ENCODE measurements at regions not wholly inside any gene's neighbourhood (a gene's known extent, or its start where the extent isn't known, plus 50 kb on each side); places are given as distances from the start of the nearest gene placed in this dataset.
"Not testable (repeated sequence)": the region's sequence is repeated elsewhere in the genome, so short reads cannot be mapped to it uniquely, and the experiment has no call there.

DNA sequence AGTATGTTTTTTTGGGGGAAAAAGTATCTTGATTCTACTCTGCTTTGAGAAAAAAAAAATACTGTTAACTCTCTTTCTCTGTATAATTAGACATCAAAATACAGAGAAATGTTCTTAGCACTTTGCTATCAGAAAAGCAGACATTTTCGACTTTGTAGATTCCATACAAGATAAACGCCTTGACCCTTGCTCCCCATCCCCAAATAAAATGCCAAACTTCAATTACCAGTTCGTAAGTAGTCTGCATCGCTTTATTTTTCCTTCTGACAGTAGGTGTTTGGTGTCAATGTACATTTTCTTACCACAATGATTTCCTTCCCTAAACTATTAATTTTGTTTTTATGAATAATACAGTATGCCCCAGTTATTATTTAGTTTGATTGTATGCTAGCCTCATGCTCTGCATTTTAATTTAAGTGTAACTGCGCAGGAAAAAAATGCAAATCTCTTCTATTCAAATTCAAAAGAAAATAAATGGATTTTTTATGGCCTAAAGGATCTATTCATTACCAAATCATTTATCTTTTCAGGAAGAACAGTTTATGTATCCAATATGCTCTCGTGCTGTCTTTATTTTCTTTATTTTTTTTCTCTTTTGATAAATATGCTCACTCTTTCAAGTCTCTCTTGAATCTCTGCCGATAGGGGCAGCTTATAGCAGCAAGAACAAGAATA, 84.8 kb upstream of the ZNF217 start:
- TF ChIP-seq, protein P1, sequence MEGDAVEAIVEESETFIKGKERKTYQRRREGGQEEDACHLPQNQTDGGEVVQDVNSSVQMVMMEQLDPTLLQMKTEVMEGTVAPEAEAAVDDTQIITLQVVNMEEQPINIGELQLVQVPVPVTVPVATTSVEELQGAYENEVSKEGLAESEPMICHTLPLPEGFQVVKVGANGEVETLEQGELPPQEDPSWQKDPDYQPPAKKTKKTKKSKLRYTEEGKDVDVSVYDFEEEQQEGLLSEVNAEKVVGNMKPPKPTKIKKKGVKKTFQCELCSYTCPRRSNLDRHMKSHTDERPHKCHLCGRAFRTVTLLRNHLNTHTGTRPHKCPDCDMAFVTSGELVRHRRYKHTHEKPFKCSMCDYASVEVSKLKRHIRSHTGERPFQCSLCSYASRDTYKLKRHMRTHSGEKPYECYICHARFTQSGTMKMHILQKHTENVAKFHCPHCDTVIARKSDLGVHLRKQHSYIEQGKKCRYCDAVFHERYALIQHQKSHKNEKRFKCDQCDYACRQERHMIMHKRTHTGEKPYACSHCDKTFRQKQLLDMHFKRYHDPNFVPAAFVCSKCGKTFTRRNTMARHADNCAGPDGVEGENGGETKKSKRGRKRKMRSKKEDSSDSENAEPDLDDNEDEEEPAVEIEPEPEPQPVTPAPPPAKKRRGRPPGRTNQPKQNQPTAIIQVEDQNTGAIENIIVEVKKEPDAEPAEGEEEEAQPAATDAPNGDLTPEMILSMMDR (IDR thresholded peaks at IDR 0.05; ENCODE audit: low read depth, low read length, missing control alignments), result peak; percentile 14
- H3K4me3 ChIP-seq (ENCODE audit: low read depth, low read length), result no peak overlapping the region
- no peak for DNase-seq (ENCODE audit: low read depth)
- in situ Hi-C loops (cut with HindIII; ENCODE audit: low sequenced_read_pairs), result loop anchor here (5.0 kb wide), 1 partner anchor 81 kb away; no protein-coding TSS in a partner anchor

DNA sequence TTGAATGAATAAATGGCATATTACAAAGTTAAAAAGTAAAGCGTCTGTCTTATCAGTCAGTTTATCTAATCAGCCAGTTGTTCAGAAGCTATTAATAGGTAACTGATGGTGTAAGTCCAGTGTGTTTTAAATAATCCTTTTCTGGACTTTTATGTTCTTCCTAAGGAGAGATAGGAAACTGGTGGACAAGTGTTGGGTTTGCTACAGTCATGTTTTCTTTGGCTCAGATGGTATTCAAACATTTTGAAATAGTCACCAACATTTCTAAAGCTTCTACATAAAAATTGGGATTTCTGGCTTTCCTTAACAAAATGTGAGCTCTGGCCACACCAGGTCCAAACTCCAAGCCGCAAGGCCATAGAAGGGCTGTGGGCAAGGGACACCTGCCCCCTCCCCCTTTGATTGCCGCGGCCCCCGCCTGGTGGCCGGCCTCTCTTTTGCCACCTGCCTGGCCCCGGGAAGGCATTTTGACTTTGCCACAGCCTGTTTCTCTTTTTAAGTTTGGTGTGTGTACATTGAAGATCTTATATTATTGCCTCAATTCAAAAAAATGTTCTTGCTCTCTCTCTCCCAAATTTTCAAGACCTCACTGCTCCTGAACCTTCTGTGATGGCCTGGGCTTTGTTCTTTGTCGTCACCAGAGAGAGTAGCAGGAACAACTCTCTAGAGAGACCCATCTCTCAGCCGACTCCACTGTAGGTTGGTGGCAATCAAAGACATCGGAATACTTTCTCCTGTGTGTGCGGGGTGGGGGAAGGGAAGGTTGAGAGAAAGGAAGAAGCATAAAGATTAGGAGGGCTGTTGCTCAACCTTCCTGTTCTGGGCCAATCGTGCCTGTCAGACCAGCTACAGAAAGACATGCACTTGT, 84.0 kb upstream of the ZNF217 start:
- in situ Hi-C loops (cut with HindIII; ENCODE audit: low sequenced_read_pairs), result loop anchor here (5.0 kb wide), 1 partner anchor 80 kb away; no protein-coding TSS in a partner anchor
- H3K4me3 ChIP-seq (ENCODE audit: low read depth, low read length), result no peak overlapping the region
- TF ChIP-seq, protein P1 (IDR thresholded peaks at IDR 0.05; ENCODE audit: low read depth, low read length, missing control alignments), result no peak
- DNase-seq (ENCODE audit: low read depth), result no peak

DNA sequence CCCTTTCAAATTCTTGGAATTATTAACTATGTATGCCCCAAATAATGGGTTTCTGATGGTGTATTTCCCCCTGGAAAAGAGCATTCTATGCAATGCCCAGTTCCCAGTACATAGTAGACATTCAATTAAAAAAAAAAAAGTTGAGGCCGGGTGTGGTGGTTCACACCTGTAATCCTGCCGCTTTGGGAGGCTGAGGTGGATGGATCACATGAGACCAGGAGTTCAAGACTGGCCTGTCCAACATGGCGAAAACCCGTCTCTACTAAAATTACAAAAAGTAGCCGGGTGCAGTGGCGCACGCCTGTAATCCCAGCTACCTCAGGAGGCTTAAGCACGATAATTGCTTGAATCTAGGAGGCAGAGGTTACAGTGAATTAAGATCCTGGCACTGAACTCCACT, 83.3 kb upstream of the ZNF217 start:
- no peak for DNase-seq (ENCODE audit: low read depth)
- TF ChIP-seq, protein P1 (IDR thresholded peaks at IDR 0.05; ENCODE audit: low read depth, low read length, missing control alignments), result no peak
- in situ Hi-C loops (cut with HindIII; ENCODE audit: low sequenced_read_pairs), result loop anchor here (5.0 kb wide), 1 partner anchor 80 kb away; no protein-coding TSS in a partner anchor
- H3K4me3 ChIP-seq (ENCODE audit: low read depth, low read length), result no peak overlapping the region

DNA sequence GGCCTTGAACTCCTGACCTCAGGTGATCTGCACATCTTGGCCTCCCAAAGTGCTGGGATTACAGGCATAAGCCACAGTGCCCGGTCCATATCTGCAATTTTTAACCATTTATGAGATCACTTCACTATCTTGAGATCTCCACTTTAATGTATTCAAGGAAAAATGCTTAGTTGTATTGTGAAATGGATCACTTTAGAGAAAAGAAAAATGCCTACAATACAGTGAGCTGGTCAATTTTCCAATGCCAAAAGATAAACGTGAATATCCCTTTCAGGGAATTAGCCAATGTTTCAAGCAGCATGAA, 82.8 kb upstream of the ZNF217 start:
- no peak for DNase-seq (ENCODE audit: low read depth)
- in situ Hi-C loops (cut with HindIII; ENCODE audit: low sequenced_read_pairs), result loop anchor here (5.0 kb wide), 1 partner anchor 79 kb away; no protein-coding TSS in a partner anchor
- TF ChIP-seq, protein P1 (IDR thresholded peaks at IDR 0.05; ENCODE audit: low read depth, low read length, missing control alignments), result no peak

DNA sequence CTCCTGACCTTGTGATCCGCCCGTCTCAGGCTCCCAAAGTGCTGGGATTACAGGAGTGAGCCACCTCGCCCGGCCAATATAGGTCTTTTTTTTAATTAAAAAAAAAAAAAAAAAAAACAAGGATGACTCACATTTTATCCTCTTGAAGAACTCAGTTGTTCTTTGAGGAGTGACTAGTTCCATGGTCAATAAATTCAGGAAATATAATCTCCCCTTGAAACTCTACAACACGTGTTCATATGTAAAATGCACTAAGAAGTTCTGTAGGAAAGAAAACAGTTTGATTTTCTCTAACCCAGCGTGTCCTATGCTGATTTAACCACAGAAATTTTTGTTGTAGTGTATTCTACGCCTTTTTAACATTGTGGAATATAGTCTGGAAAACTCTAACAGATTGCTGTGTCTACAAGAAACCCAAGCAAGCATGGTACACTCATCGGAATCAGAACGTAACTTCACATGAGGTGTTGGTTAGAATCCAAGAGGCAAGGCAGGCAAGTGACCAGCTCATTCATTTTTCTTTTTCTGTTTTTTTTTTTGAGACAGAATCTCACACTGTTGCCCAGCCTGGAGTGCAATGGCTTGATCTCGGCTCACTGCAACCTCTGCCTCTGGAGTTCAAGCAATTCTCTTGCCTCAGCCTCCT, 79.0 kb upstream of the ZNF217 start:
- in situ Hi-C loops (cut with HindIII; ENCODE audit: low sequenced_read_pairs), result no loop called here
- peak; percentile 51 for DNase-seq (ENCODE audit: low read depth)
- H3K4me3 ChIP-seq (ENCODE audit: low read depth, low read length), result no peak overlapping the region
- TF ChIP-seq, protein P1 (IDR thresholded peaks at IDR 0.05; ENCODE audit: low read depth, low read length, missing control alignments), result no peak

More for the DNA sequence above, 82.8 kb upstream of the ZNF217 start:
- H3K4me3 ChIP-seq (ENCODE audit: low read depth, low read length), result no peak overlapping the region

DNA sequence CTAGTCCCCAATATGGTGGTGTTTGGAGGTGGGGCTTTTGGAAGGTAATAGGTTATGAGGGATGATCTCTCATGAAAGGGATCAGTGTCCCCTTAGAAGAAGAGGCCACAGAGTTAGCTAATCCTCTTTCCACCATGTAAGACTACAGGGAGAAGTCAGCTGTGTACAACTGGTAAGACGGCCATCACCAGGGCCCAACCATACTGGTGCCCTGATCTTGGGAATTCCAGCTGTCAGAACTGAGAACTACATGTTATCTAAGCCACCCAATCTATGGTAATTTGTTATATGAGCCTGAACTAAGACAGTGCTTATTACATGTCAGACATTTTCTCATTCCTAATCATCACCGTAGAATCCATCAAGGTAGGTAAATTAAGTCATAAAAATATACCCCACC, 77.7 kb upstream of the ZNF217 start:
- no peak overlapping the region for H3K4me3 ChIP-seq (ENCODE audit: low read depth, low read length)
- no peak for DNase-seq (ENCODE audit: low read depth)
- in situ Hi-C loops (cut with HindIII; ENCODE audit: low sequenced_read_pairs), result no loop called here
- TF ChIP-seq, protein P1 (IDR thresholded peaks at IDR 0.05; ENCODE audit: low read depth, low read length, missing control alignments), result no peak

DNA sequence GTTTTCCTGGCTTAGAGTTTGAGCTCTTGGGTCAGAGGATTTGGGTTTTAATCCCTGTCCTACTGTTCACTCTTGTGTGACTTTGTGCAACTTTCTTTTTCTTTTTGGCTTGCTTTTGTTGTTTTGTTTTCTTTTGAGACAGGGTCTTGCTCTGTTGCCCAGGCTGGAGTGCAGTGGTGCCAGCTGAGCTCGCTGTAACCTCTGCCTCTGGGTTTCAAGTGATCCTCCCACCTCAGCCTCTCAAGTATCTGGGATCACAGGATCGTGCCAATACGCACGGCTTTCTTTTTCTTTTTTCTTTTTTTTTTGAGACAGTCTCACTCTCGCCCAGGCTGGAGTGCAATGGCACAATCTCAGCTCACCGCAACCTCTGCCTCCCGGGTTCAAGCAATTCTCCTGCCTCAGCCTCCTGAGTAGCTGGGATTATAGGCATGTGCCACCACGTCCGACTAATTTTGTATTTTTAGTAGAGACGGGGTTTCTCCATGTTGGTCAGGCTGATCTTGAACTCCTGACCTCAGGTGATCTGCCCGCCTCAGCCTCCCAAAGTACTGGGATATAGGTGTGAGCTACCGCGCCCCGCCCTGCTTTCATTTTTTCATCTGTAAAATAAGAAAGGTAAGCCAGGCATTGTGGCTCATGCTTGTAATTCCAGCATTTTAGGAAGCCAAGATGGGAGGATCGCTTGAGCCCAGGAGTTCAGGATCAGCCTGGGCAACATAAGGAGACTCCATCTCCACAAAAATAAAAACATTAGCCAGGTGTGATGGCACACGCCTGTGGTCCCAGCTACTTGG, 76.1 kb upstream of the ZNF217 start:
- H3K4me3 ChIP-seq (ENCODE audit: low read depth, low read length); DNase-seq (ENCODE audit: low read depth): not testable (repeated sequence)
- in situ Hi-C loops (cut with HindIII; ENCODE audit: low sequenced_read_pairs), result loop anchor here (10.0 kb wide), 1 partner anchor 395 kb away; no protein-coding TSS in a partner anchor

Measured in astrocyte of the cerebellum (primary cell).